H54 (cell line): ENCODE measurements at regions not wholly inside any gene's neighbourhood (a gene's known extent, or its start where the extent isn't known, plus 50 kb on each side); places are given as distances from the start of the nearest gene placed in this dataset.

Source experiments
- DNase-seq: peaks from one replicate; pipeline ENCODE4 v3.0.0; 2011; ENCODE audit warnings: low spot score, mixed read lengths; ENCODE audit not compliant: insufficient read length
- FAIRE-seq: peaks from 3 replicates; lab custom pipeline; 2011; peaks lifted over from hg19 to GRCh38; lab: Jason Lieb, UNC
- POLR2A ChIP-seq: IDR thresholded peaks from 2 replicates; pipeline ENCODE4 v1.6.1; 2011; ENCODE audit warnings: low read depth, mild to moderate bottlenecking, low read length

DNA sequence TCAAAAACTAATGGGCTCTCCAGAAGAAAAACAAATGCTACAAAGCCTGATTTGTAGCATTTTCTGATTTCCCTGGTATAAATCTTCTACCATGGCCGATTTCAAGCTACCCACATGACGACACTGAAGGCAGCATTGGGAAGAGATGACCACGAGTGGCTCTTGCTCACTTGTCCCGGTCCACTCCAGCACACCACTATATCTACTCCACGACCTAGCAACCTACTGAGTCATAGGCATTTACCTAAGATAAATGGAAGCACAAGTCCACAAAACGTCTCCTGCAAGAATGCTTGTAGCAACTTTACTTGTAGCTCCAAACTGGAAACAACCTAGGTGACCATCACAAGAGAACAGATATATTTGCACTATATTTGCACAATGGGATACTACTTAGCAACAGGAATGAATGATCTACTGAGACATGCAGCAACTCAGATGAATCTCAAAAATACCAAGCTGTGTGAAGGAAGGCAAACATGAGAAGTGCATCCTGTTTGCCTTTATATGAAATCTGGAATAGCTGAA lies 60.8 kb upstream of the HES1 start:
- no peak for TF ChIP-seq POLR2A
- FAIRE-seq = no peak
- no peak for DNase-seq

DNA sequence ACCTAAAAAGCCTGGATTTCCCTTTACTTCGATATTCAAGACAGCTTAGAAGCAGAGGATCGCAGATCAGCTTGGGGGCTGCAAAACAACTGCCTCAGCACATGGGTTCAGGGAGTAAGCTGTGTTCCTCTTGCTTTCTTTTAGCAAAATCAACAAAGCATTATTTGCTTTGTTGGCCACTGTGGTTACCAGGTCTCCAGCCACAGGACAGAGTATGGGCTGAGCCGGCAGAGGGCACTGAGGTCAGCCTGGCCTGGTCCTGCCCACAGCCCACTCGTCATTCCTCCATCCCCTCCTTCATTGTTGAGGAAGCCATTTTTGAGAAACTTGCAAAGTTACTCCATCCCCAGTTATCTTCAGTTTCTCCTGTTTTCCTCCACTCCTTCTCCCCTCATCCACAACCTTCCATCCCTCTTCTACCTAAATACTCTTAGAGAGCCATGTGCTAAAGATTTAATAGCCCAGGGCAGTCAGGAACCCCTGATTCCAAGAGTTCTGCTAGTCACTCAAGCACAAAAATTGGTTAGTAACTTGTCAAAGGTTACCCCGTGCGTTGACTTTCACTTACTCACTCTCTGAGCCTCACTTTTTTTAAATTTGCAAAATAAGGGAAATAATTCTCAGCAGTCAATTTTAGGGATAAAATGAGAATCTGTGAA lies 60.0 kb upstream of the HES1 start:
- TF ChIP-seq POLR2A = no peak
- DNase-seq (no peak), FAIRE-seq (no peak)

DNA sequence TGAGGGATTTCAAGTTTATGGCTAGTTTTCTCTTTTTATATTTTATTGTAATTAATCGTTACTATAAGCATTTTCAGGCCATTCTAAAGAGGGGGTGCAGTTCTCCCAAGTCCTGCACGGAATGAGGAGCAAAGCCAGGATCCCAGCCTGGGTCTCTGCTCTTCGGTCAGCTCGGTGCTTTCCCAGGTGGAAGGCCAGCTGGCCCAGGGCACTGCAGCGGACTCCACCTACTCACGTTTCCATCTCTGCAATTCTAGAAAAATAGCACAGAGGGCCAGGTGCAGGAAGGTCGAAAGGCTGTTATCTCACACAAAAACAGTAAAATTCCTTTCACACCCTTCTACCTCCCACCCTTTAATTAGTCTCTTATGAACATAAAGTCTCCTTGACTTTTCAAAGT lies 59.5 kb upstream of the HES1 start:
- TF ChIP-seq POLR2A = no peak
- FAIRE-seq (no peak), DNase-seq (no peak)

DNA sequence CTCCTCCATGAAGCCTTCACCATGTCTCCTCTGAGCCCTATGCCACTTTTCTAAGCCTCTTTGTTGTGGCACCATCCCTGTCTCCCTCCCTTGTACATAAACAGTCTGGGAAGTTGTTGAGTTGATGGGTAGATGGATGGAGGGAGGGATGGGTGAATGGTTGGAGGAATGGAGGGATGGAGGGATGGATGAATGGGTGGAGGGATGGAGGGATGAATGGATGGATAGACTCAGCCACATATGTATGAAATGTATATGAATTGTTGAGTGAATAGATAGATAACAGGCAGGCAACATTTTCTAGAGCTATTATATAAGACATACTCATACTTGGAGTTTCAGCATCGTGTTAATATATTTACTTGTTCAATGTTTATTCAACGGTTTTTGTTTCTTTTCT lies 58.3 kb upstream of the HES1 start:
- no peak for TF ChIP-seq POLR2A
- FAIRE-seq (no peak), DNase-seq (no peak)

DNA sequence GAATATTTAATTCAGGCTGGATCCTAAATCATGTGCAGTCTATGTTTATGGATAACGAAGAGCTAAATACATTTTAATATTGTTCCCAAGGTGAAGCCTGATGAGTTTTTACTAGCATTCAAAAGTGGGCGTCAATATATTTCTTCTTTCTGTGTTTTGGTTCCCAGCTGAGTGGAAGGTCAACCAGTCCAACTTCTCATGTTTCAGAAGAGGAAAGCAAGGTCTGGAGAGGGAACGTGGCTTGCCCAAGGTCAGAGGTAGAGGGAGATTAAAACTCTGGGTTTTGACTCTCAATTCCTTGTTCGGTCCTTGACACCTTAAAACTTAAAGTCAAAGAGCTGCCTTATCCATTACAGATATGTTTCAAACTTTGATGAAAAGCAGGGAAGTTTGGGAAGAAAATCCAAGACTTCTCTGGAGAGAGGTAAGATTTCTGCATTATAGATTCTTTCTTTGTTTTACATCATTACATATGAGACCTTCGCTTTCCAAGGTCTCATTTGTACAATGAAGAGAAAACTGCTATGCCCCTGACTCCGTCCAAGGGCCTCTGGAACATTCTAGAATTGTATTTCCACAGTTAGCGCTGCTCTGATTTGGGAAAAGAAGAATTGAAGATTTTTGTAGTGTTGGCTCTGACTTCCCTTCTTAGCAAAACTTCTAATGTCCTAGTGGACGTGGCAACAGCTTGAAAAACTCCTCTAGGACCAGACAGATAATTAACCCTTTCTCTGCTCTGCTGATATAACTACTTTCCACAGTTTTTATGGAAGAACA lies 57.7 kb upstream of the HES1 start:
- FAIRE-seq (no peak), DNase-seq (no peak)
- no peak for TF ChIP-seq POLR2A

DNA sequence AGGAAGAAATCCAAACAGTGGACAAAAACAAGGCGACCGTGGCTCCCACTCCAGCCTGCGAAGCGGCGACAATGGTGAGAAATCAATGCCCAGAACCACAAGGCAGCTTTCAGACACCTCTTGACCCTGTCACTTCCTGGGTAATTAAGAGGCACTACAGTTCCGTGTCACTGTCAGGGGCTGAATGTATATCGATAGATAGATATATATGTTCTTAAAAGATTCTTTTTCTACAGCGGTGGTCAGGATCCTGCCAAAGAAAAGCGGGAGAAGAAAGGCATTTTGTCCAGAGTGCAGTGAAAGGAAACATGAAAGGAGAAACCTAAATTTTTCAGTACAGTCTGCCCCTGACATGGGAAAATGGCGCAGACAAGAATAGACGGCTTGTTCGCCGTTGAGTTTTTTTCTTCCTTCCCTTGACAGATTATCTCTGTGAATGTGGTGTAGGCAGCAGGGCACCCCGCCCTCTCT lies 56.2 kb upstream of the HES1 start:
- TF ChIP-seq POLR2A = no peak
- DNase-seq (no peak), FAIRE-seq (no peak)

DNA sequence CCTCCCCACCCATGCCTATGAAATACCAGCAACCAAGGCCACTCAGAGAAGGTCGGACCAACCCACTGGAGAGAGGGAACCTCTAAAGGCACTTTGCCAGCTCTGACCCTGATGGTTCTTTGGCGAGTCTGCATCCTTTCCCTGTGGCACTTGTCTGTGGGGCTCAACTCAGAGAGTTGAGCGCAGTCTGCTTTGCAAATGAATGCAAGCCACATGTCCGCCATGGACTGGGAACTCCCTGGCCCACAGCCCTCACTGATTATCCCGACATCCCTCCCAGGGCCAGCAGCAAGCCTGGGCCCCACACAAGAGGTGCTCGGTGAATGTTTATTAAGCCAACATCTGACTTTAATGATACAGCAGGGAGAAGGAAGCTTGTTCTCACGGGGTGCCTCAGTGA lies 55.5 kb upstream of the HES1 start:
- FAIRE-seq (no peak), DNase-seq (no peak)
- TF ChIP-seq POLR2A = no peak

DNA sequence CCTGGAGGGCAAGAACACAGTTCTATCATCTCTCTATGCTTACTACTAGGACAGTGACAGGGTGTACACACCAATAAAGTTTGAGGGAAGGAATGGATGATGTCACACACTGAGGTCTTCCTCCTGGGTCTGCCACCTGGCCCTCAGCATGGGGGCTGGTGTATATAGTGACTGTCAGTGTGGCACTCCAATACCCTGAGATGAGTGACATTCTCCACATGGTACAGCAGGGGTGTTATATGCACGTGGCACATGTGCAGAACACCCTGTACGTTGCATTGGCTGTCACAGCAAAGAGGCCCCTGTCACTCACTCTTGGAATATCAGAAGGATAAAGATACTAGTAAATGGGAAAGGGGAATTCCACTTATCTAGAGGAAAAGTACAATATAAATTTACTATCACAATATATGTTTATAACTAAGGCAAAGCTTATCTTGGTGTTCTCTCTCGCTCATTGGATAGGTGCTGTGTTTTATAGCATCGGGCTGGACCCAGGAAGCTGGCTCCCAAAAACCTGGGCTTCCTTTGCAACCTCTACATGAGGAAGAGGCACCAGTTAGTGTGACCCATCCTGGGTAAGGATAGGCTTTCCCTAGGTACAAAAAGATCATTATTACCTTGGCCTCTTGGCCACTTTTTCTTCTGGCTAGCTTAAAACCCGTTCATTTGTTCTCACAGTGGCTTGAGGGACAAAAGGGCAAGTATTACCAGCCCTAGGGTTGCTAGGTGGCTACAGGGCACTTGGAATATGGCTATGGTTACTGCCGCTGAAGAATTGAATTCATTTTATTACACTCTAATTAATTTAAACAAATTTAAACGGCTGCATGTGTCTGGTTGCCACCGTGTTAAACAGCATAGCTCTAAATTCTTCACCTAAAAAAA lies 54.8 kb upstream of the HES1 start:
- DNase-seq (no peak), FAIRE-seq (no peak)
- TF ChIP-seq POLR2A = no peak

DNA sequence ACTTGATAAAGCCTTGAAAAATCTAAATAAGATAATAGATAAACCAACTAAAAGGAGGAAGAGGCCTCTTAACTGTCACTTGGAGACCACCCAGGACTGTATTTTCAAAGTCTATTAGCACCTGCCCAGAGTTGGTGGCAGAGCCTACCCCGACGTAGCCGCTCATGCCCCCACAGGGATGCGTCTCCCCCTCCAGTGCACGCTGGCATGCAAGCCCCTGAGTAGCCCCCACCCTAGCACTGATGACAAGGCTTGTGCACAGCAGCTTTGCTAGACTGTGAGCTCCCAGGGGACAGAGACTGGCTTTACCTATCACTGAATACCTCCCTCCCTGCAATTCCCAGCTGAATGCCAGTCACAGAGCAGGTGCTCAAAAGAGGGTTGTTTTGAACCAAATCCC lies 54.1 kb upstream of the HES1 start:
- FAIRE-seq = no peak
- DNase-seq = no peak
- no peak for TF ChIP-seq POLR2A

DNA sequence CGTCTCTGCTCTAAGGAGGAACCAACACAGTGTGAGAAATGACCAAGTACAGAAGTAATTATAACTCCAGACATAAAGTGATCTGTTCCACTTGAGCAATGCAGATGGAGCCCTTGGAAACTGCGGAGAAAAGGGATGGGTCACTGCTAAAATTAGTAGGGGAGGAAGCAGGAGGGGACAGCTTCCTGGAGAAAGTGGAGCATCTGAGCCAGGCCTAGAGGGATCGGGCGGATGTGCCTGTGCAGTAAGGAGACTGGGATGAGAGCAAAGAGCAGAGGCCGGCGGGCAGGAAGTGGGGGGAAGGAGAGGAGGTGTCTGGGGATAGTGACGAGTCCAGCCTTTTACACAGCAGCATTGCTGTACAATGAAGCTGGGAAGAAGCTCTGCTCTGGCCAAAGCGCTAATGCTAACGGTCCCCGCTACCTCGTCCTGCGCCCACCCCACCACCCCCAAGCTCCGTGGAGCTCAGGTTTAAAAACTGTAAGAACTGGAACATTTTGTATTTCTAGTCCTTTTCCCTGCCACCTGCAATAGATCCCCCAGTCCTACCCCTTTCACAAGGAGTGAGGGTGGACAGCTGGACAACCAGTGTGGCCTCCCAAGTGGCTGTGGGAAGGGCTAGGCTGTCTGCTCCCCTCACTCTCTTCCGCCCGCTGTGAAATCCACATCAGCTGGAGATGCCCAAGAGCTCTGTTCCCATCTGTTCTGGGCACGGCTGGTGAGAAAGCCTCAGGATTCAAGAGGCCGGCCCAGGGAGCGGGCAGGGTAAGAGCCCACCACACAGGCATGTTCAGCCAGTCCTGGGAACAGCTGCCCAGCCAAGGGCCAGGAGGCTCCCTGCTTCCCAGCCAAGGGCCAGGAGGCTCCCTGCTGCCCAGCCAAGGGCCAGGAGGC lies 53.0 kb upstream of the HES1 start:
- TF ChIP-seq POLR2A = no peak
- FAIRE-seq = no peak
- DNase-seq = no peak

DNA sequence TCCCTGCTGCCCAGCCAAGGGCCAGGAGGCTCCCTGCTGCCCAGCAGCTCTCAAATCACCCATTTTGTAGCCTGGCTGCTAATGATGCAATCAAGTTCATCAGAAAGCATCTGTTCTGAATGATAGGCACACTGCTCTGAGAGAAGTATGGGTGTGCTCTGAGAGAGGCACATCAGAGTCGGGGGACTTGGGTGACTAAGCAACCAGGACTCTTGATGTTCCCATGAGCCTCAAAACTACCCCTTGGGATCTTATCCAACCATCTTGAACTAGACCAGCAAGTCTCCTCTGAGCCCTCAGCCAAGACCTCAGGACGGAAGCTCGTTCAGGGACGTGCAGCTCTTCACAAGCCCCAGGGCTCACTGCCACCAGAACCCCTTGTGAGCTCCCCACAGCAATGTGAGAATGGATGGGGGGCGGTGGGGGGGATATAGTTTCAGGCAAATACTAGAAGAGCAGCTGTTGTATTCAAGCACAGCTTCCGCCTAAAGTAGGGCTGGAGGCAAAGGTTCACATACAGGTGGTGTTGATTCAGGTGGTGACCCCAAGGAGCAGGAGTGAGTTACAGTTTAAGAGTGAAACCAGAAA lies 52.2 kb upstream of the HES1 start:
- TF ChIP-seq POLR2A = no peak
- FAIRE-seq = no peak
- no peak for DNase-seq

DNA sequence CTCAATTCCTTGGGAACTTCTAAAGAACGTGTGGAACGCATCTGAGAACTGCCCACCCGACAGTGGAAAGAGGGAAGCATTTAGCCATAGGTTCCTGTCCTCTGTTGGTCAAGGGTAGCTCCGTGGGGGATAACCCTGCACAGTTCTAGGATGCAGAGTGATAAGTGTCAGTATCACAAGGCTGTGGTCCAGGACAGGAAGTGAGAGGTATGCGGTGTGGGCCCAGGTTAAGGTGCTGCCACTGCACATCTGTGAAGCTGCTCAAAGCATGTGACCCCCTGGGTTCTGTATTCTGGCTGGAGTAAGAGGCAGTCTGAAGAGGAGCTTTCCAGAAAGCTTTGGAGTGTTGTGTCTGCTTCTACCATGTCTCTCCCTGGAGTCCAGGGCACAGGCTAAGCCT lies 51.7 kb upstream of the HES1 start:
- no peak for TF ChIP-seq POLR2A
- DNase-seq (no peak), FAIRE-seq (no peak)
